Sigmoid colon (tissue), 4 donors: ENCODE measurements at regions not wholly inside any gene's neighbourhood (a gene's known extent, or its start where the extent isn't known, plus 50 kb on each side); places are given as distances from the start of the nearest gene placed in this dataset.

Experiments used
- CTCF ChIP-seq, 4 experiments: fragments of 450-650 bp in 3 of 4; fragments of 200-600 bp in 1 of 4; IDR thresholded peaks; one replicate each; pipeline ENCODE4 v1.5.1; 2016 to 2019; ENCODE audit warnings: antibody characterized with exemption in 4 of 4, mild to moderate bottlenecking in 3 of 4, moderate library complexity in 2 of 4
- EP300 ChIP-seq, 4 donors: sonication (generic); formaldehyde crosslinking; IDR thresholded peaks; one replicate each; pipeline ENCODE4 v1.6.1; 2017; ENCODE audit warnings: antibody characterized with exemption in 4 of 4
- POLR2A ChIP-seq, 2 donors: fragments of 450-650 bp; IDR thresholded peaks; one replicate each; pipeline ENCODE4 v1.6.1; 2016; ENCODE audit warnings: antibody characterized with exemption in 2 of 2, mild to moderate bottlenecking in 2 of 2, moderate library complexity in 2 of 2
- POLR2AphosphoS5 ChIP-seq, 4 donors: sonication (generic); formaldehyde crosslinking; IDR thresholded peaks; one replicate each; pipeline ENCODE4 v1.6.1; 2017; ENCODE audit warnings: antibody characterized with exemption in 4 of 4

DNA sequence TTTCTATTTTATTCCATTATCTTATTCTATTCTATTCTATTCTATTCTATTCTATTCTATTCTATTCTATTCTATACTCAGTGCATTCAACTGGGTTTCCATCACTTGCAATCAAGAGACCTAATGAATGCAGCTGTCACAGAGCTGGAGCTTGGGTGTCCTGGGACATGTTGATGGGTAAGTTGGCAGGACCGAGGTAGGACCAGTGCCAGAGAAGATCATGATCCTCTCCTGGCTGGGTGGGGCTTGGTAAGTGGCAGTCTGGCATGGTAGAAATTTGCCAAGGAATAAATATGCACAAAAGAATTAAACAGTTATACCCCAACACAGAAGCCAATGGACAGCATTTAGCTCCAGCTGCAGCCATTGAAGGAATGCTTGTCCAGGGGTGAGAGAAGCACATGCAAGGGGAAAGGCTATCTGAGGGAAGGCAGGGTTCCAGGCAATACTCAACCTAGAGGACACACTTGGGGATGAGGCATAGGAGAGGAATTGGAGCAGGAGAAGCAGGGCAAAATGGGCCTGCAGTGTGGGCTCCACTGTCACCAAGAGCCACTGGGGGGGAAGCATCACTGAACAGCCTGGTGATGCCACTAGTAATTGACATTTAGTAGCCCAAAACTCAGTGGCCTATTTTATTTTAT lies 97.0 kb upstream of the CD82 start:
- TF ChIP-seq POLR2AphosphoS5 (IDR thresholded peaks at IDR 0.05): no peak
- TF ChIP-seq CTCF (IDR thresholded peaks at IDR 0.05): no peak
- TF ChIP-seq POLR2A (IDR thresholded peaks at IDR 0.05): no peak
- no peak for TF ChIP-seq EP300 (IDR thresholded peaks at IDR 0.05)
